Activated gamma-delta T cell treated with anti-CD3 and anti-CD28 coated beads, Interleukin-2, amount 50 U/mL, for 16 hours (primary cell): ENCODE measurements at regions not wholly inside any gene's neighbourhood (a gene's known extent, or its start where the extent isn't known, plus 50 kb on each side); places are given as distances from the start of the nearest gene placed in this dataset.

Experiments
- DNase-seq: peaks from one replicate; pipeline ENCODE4 v3.0.0-alpha.2; 2020; ENCODE audit warnings: low read depth

GRCh38 chr6:164453835-164454234 is 855.6 kb downstream of the C6orf118 start:
- no peak for DNase-seq

DNA sequence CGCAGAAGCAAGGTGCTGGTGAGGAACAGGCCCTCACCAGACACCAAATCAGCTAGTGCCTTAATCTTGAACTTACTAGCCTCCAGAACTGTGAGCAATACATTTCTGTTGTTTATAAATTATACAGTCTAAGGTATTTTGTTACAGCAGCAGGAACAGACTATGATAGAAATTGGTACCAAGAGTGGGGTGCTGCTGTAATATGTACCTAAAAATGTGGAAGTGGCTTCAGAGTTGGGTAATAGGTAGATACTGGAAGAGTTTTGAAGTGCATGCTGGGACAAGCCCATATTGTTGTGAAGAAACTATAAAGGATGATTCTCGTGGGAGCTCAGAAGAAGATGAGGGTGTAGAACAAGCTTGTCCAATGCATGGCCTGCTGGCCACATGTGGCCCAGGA is 866.8 kb downstream of the C6orf118 start:
- DNase-seq, result no peak

DNA sequence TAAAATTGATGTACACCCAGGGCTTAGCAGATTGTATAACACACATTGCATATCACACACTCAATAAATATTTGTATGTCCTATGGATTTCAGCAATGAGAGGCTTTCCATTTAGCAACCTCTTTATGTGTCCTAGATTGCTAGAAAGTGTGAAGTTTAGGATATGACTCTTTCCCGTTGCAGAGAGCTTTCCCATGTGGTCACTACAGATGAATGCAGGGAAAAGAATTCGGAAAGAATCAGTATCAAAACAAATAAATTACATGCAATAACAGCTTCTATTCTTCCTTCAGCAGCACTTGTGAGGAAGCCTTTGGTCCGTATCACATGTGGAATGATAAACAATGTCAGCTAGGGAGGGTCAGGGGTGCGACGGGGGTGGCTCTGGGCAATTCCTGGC is 870.1 kb downstream of the C6orf118 start:
- no peak for DNase-seq

GRCh38 chr6:164436976-164437375 is 872.4 kb downstream of the C6orf118 start:
- no peak for DNase-seq

GRCh38 chr6:164427728-164428402 is 881.5 kb downstream of the C6orf118 start:
- DNase-seq, result no peak

DNA sequence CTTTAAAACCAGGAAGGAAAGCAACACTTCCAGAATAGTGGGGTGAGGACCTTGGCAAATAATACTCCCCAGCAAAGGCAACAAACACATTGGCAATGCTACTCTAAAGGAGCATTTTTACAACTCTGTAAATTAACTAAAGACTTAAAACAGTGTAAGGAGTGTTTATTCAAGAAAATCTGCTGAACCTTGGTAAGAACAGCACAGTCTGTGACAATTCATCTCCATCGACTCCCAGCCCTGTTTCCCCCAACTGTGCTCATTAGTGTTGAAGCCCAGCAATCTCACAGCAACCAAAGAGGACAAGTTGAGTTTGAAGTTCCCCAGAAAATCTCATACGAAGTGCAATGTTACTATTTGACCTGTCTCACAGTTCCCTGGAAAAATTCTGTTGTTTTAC is 884.9 kb downstream of the C6orf118 start:
- no peak for DNase-seq

DNA sequence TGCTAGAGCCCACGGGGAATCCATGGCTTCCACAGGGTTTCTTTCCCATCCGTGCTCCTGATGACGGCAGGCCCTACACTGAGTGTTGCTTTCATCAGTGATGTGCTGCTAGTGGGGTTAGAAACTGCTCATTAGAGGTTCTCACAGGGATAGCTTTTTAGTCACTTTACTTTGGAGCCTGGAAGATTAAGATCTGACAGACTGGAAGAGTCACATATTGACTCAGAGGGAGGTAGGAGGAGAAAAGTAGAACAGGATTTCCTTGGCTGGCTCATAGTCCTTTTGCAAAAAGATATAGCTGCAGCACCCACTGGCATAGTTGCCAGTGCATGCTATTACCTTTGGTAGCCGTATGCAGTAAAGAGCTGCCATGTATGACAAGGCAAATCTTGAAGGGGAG is 890.3 kb downstream of the C6orf118 start:
- DNase-seq, result no peak

- no peak for DNase-seq
Observed at GRCh38 chr6:164418262-164418588, 891.2 kb downstream of the C6orf118 start.

- no peak for DNase-seq
Observed at GRCh38 chr6:164417537-164418261, 891.7 kb downstream of the C6orf118 start.

DNA sequence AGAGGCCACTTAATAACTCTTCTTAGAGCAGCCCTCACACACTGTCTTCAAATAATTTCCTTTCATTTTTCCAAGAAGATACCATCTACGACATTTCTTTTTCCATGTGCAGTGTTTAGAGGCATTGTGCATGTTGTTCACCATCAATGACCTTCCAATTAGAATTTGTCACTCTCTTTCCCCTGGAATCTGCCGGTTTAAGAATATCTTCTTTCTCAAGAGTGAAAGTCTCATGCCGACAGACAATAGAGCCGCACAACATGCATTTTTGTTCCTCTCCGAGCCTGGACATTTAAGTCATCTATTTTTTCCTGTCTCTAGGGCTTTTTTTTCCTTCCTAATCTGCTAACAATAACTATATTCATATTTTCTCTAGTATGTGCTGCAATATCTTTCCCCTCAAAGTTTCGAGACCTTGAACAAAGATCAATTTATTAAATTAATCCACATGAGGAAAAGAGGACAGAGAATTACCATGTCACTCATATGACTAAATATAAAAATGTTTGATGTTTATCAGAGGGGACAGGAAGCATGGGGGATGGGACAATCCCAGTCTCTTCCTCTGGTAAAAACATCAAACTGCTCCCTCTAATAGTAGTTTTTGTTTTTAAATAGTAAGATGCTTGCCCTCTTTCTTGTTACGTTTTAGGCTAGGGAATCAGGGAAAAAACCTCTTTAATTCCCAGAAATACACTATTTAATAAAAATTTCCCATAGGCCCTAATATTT is 893.4 kb downstream of the C6orf118 start:
- DNase-seq, result no peak

GRCh38 chr6:164414695-164415094 is 894.7 kb downstream of the C6orf118 start:
- DNase-seq, result no peak

- no peak for DNase-seq
Observed at GRCh38 chr6:164412566-164412965, 896.8 kb downstream of the C6orf118 start.

DNA sequence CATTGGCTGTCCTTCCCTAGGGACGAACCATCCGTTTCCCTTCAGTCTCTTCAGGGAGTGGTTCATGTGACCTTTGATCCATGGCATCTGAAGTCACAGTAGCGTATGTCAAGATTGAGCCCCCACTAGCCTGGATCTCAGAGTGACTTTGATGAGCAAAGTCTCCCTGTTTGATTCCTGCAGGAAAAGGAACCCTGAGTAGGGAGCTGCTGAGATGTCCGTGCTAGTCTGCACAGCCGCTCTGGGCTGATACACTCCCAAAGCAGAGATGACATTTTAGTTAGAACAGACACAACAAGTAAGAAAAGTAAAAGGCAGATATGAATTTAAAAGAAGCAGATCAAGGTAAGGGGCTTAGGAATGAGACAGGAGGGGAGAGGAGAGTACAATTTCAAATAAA is 899.4 kb downstream of the C6orf118 start:
- no peak for DNase-seq

DNA sequence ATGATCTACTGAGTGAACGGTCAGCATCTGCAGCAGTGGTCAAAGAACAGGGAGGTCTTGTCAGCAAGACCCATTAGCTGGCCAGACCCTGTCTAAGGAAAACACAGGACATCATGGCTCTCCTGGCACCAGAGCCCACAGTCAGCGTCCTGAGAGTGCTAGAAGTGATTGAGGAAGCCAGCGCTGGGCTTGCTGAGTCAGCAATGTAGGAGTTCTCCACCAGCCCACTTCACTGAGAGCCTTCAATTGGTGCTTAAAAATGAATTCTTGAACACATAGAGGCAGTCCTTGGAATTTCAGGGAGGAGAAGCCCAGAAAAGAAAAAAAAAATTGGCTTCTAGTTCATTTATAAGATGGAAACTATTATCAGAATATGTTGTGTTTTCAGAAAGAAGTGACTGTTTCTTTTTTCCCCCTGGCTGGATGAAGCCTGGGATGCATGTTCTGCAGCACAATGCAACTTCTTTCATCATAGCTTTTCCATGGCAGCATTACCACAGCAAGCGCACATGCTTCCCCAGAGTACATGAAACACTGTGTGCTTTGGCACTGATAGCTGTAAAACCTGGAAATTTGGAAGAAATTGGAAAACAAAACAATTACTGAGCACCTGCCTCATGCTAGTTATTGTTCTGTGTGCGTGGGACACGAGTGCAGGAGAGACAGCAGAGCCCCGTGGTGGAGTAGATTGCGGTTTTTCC is 899.9 kb downstream of the C6orf118 start:
- no peak for DNase-seq

DNA sequence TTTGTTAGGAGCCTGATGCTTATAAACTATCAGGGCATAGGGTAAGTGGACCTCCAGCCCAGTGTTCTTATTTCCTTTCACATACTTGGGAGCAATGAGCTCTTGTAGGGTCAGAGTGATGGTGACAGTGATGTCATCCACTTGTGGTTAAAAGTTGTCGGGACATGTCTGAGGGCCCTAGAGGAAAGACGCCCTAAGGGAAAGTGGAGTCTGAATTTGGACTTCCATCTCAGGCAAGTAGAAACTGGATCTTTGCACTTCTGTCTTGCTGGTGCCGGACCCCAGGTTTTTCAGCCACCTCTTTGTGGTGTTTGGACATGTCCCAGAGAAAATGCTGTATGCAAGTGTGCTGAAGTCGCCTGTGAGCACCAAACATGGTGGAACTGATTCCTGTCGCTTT is 900.5 kb downstream of the C6orf118 start:
- DNase-seq, result no peak

GRCh38 chr6:164404812-164405488 is 904.5 kb downstream of the C6orf118 start:
- no peak for DNase-seq

- DNase-seq, result no peak
Observed at GRCh38 chr6:164401871-164402270, 907.5 kb downstream of the C6orf118 start.

- DNase-seq, result no peak
Observed at GRCh38 chr6:164398647-164399046, 910.8 kb downstream of the C6orf118 start.

- no peak for DNase-seq
Observed at GRCh38 chr6:164396071-164397047, 913.0 kb downstream of the C6orf118 start.

GRCh38 chr6:164379795-164380194 is 929.6 kb downstream of the C6orf118 start:
- DNase-seq, result no peak

DNA sequence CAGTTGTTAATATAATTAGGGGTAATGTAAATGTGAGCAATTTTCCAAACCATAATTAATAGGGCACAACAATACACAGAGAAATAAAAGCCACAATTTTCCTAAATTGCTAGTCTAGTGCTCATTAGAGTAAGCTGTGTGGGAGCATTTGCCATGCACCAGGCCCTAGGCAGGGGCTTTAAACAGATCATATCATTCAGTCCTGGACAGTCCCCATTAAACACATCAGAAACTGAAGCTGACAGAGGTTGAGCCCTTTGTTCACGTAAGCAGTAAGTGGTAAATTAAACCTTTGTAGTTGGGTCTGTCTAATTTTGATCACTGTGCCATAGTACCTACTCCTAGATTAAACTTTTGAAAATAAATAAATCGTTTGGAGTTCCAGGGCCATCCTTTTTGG is 931.1 kb downstream of the C6orf118 start:
- no peak for DNase-seq
